ENCODE measurements at regions not wholly inside any gene's neighbourhood (a gene's known extent, or its start where the extent isn't known, plus 50 kb on each side); places are given as distances from the start of the nearest gene placed in this dataset.
"Not testable (repeated sequence)": the region's sequence is repeated elsewhere in the genome, so short reads cannot be mapped to it uniquely, and the experiment has no call there.

DNA sequence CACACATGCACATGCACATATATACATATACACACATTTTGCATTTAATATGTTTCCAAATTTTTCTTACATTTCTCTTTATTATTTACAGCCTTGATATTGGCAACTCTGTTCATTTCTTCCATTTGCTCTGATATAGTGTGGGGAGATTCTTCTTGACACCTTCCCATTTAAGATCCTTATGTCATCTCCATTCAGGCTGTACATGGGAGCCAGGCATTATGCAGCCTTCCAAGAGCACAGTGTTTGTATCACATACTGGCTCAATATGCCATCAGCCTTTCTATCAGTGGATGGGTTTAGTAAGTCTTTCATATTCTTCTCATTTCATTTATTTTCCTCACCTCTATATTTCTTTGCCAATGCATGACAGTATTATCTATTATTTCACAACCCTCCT lies 372.3 kb upstream of the FTMT start:
- no peak overlapping the region for H3K4me3 ChIP-seq (ENCODE audit: low read length)

GRCh38 chr5:121485281-121485680 lies 366.4 kb upstream of the FTMT start:
- no peaks in the 10 kb centered on the region for H3F3A ChIP-seq (ENCODE audit: control insufficient read depth, insufficient read depth)
- H3K4me1 ChIP-seq (ENCODE audit: control insufficient read depth, low read length), result no peaks in the 10 kb centered on the region
- H3K36me3 ChIP-seq (ENCODE audit: control insufficient read depth, low read length), result no peaks in the 10 kb centered on the region
- TF ChIP-seq, protein P1, sequence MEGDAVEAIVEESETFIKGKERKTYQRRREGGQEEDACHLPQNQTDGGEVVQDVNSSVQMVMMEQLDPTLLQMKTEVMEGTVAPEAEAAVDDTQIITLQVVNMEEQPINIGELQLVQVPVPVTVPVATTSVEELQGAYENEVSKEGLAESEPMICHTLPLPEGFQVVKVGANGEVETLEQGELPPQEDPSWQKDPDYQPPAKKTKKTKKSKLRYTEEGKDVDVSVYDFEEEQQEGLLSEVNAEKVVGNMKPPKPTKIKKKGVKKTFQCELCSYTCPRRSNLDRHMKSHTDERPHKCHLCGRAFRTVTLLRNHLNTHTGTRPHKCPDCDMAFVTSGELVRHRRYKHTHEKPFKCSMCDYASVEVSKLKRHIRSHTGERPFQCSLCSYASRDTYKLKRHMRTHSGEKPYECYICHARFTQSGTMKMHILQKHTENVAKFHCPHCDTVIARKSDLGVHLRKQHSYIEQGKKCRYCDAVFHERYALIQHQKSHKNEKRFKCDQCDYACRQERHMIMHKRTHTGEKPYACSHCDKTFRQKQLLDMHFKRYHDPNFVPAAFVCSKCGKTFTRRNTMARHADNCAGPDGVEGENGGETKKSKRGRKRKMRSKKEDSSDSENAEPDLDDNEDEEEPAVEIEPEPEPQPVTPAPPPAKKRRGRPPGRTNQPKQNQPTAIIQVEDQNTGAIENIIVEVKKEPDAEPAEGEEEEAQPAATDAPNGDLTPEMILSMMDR (IDR thresholded peaks at IDR 0.05; ENCODE audit: low read depth, low read length, poor library complexity, severe bottlenecking), result no peak
- no peak for TF ChIP-seq EZH2phosphoT487 (IDR thresholded peaks at IDR 0.05; ENCODE audit: borderline replicate concordance, low read length)
- no peak overlapping the region for H3K4me3 ChIP-seq (ENCODE audit: low read length)
- no peaks in the 10 kb centered on the region for H3K9me3 ChIP-seq (ENCODE audit: control insufficient read depth, insufficient read depth, low read length)
- no peaks in the 10 kb centered on the region for H3K27me3 ChIP-seq (ENCODE audit: control insufficient read depth, low read length)
- no peaks in the 10 kb centered on the region for H3K79me2 ChIP-seq (ENCODE audit: control insufficient read depth, low read length)
- H3K9me2 ChIP-seq (replicated peaks; ENCODE audit: control insufficient read depth, low read length), result no peaks in the 10 kb centered on the region
- H4K20me1 ChIP-seq (ENCODE audit: control insufficient read depth, insufficient read depth, low read depth, low read length), result no peaks in the 10 kb centered on the region
- H3K27ac ChIP-seq (ENCODE audit: low read depth, low read length), result no peak overlapping the region
- no peak overlapping the region for H3K4me2 ChIP-seq (ENCODE audit: low read length)

More for the DNA sequence above, 372.3 kb upstream of the FTMT start:
- Histone ChIP-seq H3K36me3 (ENCODE audit: control insufficient read depth, low read length) (no peaks in the 10 kb centered on the region), H3K9me2 (replicated peaks; ENCODE audit: control insufficient read depth, low read length) (no peaks in the 10 kb centered on the region), H3K27ac (ENCODE audit: low read depth, low read length) (no peak overlapping the region), H3K79me2 (ENCODE audit: control insufficient read depth, low read length) (no peaks in the 10 kb centered on the region), H3K4me2 (ENCODE audit: low read length) (no peak overlapping the region), H3K9me3 (ENCODE audit: control insufficient read depth, insufficient read depth, low read length) (no peaks in the 10 kb centered on the region), H3K27me3 (ENCODE audit: control insufficient read depth, low read length) (no peaks in the 10 kb centered on the region), H3K4me1 (ENCODE audit: control insufficient read depth, low read length) (no peaks in the 10 kb centered on the region), H4K20me1 (ENCODE audit: control insufficient read depth, insufficient read depth, low read depth, low read length) (no peaks in the 10 kb centered on the region), H3F3A (ENCODE audit: control insufficient read depth, insufficient read depth) (no peaks in the 10 kb centered on the region)
- TF ChIP-seq, protein P1 (IDR thresholded peaks at IDR 0.05; ENCODE audit: low read depth, low read length, poor library complexity, severe bottlenecking), result no peak
- TF ChIP-seq EZH2phosphoT487 (IDR thresholded peaks at IDR 0.05; ENCODE audit: borderline replicate concordance, low read length), result no peak

DNA sequence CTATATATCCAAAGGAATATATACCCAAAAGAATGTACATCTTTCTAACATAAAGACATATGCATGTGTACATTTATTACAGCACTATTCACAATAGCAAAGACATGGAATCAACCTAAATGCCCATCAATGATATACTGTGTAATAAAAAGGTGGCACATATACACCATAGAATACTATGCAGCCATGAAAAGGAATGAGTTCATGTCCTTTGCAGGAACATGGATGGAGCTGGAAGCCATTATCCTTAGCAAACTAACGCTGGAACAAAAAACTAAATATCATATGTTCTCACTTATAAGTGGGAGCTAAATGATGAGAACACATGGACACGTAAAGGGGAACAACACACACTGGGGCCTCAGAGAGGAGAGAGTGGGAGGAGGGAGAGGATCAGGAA lies 365.7 kb upstream of the FTMT start:
- not testable (repeated sequence) for H3K36me3 ChIP-seq (ENCODE audit: control insufficient read depth, low read length); H3K27me3 ChIP-seq (ENCODE audit: control insufficient read depth, low read length); H4K20me1 ChIP-seq (ENCODE audit: control insufficient read depth, insufficient read depth, low read depth, low read length); H3K9me3 ChIP-seq (ENCODE audit: control insufficient read depth, insufficient read depth, low read length); H3K4me1 ChIP-seq (ENCODE audit: control insufficient read depth, low read length); H3K4me3 ChIP-seq (ENCODE audit: low read length); H3K4me2 ChIP-seq (ENCODE audit: low read length); H3K9me2 ChIP-seq (replicated peaks; ENCODE audit: control insufficient read depth, low read length); H3F3A ChIP-seq (ENCODE audit: control insufficient read depth, insufficient read depth); H3K79me2 ChIP-seq (ENCODE audit: control insufficient read depth, low read length); H3K27ac ChIP-seq (ENCODE audit: low read depth, low read length)

GRCh38 chr5:121489972-121490371 lies 361.7 kb upstream of the FTMT start:
- TF ChIP-seq, protein P1 (IDR thresholded peaks at IDR 0.05; ENCODE audit: low read depth, low read length, poor library complexity, severe bottlenecking), result no peak
- no peak for TF ChIP-seq EZH2phosphoT487 (IDR thresholded peaks at IDR 0.05; ENCODE audit: borderline replicate concordance, low read length)
- Histone ChIP-seq H3K79me2 (ENCODE audit: control insufficient read depth, low read length) (no peaks in the 10 kb centered on the region), H4K20me1 (ENCODE audit: control insufficient read depth, insufficient read depth, low read depth, low read length) (no peaks in the 10 kb centered on the region), H3K4me2 (ENCODE audit: low read length) (no peak overlapping the region), H3K27me3 (ENCODE audit: control insufficient read depth, low read length) (no peaks in the 10 kb centered on the region), H3K27ac (ENCODE audit: low read depth, low read length) (no peak overlapping the region), H3K4me1 (ENCODE audit: control insufficient read depth, low read length) (no peaks in the 10 kb centered on the region), H3K36me3 (ENCODE audit: control insufficient read depth, low read length) (no peaks in the 10 kb centered on the region), H3K9me3 (ENCODE audit: control insufficient read depth, insufficient read depth, low read length) (no peaks in the 10 kb centered on the region), H3F3A (ENCODE audit: control insufficient read depth, insufficient read depth) (no peaks in the 10 kb centered on the region), H3K4me3 (ENCODE audit: low read length) (no peak overlapping the region), H3K9me2 (replicated peaks; ENCODE audit: control insufficient read depth, low read length) (no peaks in the 10 kb centered on the region)
